Activated CD8-positive, alpha-beta memory T cell treated with anti-CD3 and anti-CD28 coated beads, Interleukin-2, amount 50 U/mL, for 24 hours (primary cell): ENCODE measurements at regions not wholly inside any gene's neighbourhood (a gene's known extent, or its start where the extent isn't known, plus 50 kb on each side); places are given as distances from the start of the nearest gene placed in this dataset.

Experiments
- DNase-seq: peaks from one replicate; pipeline ENCODE4 v3.0.0-alpha.2; 2020; ENCODE audit errors: extremely low read depth

- no peak for DNase-seq
Observed at GRCh38 chr5:174311121-174311520, 265.6 kb downstream of the NSG2 start.

GRCh38 chr5:174311531-174312269 is 266.2 kb downstream of the NSG2 start:
- peak; percentile 10 for DNase-seq

- DNase-seq = no peak
Observed at GRCh38 chr5:174312270-174312617, 266.7 kb downstream of the NSG2 start.

GRCh38 chr5:174312641-174313040 is 267.1 kb downstream of the NSG2 start:
- DNase-seq = no peak

GRCh38 chr5:174313615-174314014 is 268.1 kb downstream of the NSG2 start:
- no peak for DNase-seq

- no peak for DNase-seq
Observed at GRCh38 chr5:174314261-174314660, 268.8 kb downstream of the NSG2 start.

- DNase-seq = no peak
Observed at GRCh38 chr5:174315471-174315870, 270.0 kb downstream of the NSG2 start.

- DNase-seq = no peak
Observed at GRCh38 chr5:174315871-174316270, 270.4 kb downstream of the NSG2 start.

GRCh38 chr5:174316326-174316725 is 270.8 kb downstream of the NSG2 start:
- DNase-seq = no peak

- no peak for DNase-seq
Observed at GRCh38 chr5:174317256-174317894, 271.9 kb downstream of the NSG2 start.

GRCh38 chr5:174318578-174318977 is 273.1 kb downstream of the NSG2 start:
- no peak for DNase-seq

GRCh38 chr5:174319551-174319950 is 274.0 kb downstream of the NSG2 start:
- DNase-seq = no peak

- DNase-seq = no peak
Observed at GRCh38 chr5:174320051-174320450, 274.5 kb downstream of the NSG2 start.

GRCh38 chr5:174323878-174324281 is 278.4 kb downstream of the NSG2 start:
- no peak for DNase-seq

- DNase-seq = no peak
Observed at GRCh38 chr5:174324680-174325079, 279.2 kb downstream of the NSG2 start.

- no peak for DNase-seq
Observed at GRCh38 chr5:174325431-174325830, 279.9 kb downstream of the NSG2 start.

GRCh38 chr5:174325961-174326360 is 280.5 kb downstream of the NSG2 start:
- DNase-seq = no peak

- DNase-seq = no peak
Observed at GRCh38 chr5:174326372-174326771, 280.9 kb downstream of the NSG2 start.

GRCh38 chr5:174327317-174327864 is 281.9 kb downstream of the NSG2 start:
- DNase-seq = no peak

- DNase-seq = no peak
Observed at GRCh38 chr5:174327896-174328295, 282.4 kb downstream of the NSG2 start.

GRCh38 chr5:174328631-174329299 is 283.3 kb downstream of the NSG2 start:
- no peak for DNase-seq

- no peak for DNase-seq
Observed at GRCh38 chr5:174329738-174330137, 284.2 kb downstream of the NSG2 start.
